ENCODE measurements at regions not wholly inside any gene's neighbourhood (a gene's known extent, or its start where the extent isn't known, plus 50 kb on each side); places are given as distances from the start of the nearest gene placed in this dataset.

- no peak for TF ChIP-seq CTCF (IDR thresholded peaks at IDR 0.05)
- TF ChIP-seq POLR2A (IDR thresholded peaks at IDR 0.05) = no peak
- no peak for TF ChIP-seq POLR2AphosphoS5 (IDR thresholded peaks at IDR 0.05)
- TF ChIP-seq EP300 (IDR thresholded peaks at IDR 0.05) = no peak
Measured at GRCh38 chr3:189477614-189478013, 153.6 kb upstream of the TP63 start.
